ENCODE measurements at regions not wholly inside any gene's neighbourhood (a gene's known extent, or its start where the extent isn't known, plus 50 kb on each side); places are given as distances from the start of the nearest gene placed in this dataset.
"Not testable (repeated sequence)": the region's sequence is repeated elsewhere in the genome, so short reads cannot be mapped to it uniquely, and the experiment has no call there.

DNA sequence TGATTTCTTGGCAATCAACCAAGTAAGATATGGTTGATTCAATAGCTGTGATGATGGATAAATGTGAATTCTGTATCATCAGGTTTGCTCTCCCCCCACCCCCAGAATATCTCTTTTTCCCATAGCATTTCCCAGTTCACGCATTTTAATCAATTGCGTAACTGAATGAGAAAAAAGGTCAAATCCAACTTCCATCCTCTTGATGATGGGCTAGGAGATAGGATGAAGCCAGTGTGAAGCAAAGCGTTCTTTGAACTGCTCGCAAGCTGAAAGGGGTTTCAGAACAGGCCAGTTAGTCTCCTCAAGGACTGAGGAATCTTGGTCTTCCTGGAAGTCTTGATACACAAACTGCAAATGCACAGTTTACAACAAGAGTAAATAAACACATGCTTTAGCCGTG is 94.5 kb upstream of the ARMC3 start:
- Histone ChIP-seq H3K27ac (no peak overlapping the region), H3K9me3 (no peaks in the 10 kb centered on the region), H3K4me3 (no peak overlapping the region), H3K36me3 (no peaks in the 10 kb centered on the region), H3K27me3 (ENCODE audit: low read depth) (no peaks in the 10 kb centered on the region), H3K4me1 (no peaks in the 10 kb centered on the region)
- TF ChIP-seq, protein P1, sequence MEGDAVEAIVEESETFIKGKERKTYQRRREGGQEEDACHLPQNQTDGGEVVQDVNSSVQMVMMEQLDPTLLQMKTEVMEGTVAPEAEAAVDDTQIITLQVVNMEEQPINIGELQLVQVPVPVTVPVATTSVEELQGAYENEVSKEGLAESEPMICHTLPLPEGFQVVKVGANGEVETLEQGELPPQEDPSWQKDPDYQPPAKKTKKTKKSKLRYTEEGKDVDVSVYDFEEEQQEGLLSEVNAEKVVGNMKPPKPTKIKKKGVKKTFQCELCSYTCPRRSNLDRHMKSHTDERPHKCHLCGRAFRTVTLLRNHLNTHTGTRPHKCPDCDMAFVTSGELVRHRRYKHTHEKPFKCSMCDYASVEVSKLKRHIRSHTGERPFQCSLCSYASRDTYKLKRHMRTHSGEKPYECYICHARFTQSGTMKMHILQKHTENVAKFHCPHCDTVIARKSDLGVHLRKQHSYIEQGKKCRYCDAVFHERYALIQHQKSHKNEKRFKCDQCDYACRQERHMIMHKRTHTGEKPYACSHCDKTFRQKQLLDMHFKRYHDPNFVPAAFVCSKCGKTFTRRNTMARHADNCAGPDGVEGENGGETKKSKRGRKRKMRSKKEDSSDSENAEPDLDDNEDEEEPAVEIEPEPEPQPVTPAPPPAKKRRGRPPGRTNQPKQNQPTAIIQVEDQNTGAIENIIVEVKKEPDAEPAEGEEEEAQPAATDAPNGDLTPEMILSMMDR (IDR thresholded peaks at IDR 0.05): no peak
- no peak for DNase-seq
- ATAC-seq: no peak
- intact Hi-C loops (cut with DNase I): no loop called here

DNA sequence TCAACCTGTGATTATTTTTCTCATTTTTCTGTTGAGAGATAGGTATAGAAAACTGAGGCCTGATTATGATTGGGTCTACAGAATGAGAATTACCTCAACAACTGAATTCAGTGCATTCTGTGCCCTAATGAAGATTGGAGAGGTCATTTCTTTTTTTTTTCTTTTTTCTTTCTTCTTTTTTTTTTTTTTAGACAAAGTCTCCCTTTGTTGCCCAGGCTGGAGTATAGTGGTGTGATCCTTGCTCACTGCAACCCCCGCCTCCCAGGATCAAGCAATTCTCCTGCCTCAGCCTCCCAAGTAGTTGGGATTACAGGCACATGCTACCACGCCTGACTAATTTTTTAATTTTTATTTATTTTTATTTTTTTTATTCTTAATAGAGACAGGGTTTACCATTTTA is 95.0 kb upstream of the ARMC3 start:
- no peaks in the 10 kb centered on the region for H3K27me3 ChIP-seq (ENCODE audit: low read depth)
- intact Hi-C loops (cut with DNase I): no loop called here
- H3K4me3 ChIP-seq: no peak overlapping the region
- H3K9me3 ChIP-seq: no peaks in the 10 kb centered on the region
- TF ChIP-seq, protein P1 (IDR thresholded peaks at IDR 0.05): no peak
- H3K27ac ChIP-seq: no peak overlapping the region
- H3K36me3 ChIP-seq: no peaks in the 10 kb centered on the region
- no peak for ATAC-seq
- no peak for DNase-seq
- H3K4me1 ChIP-seq: no peaks in the 10 kb centered on the region

DNA sequence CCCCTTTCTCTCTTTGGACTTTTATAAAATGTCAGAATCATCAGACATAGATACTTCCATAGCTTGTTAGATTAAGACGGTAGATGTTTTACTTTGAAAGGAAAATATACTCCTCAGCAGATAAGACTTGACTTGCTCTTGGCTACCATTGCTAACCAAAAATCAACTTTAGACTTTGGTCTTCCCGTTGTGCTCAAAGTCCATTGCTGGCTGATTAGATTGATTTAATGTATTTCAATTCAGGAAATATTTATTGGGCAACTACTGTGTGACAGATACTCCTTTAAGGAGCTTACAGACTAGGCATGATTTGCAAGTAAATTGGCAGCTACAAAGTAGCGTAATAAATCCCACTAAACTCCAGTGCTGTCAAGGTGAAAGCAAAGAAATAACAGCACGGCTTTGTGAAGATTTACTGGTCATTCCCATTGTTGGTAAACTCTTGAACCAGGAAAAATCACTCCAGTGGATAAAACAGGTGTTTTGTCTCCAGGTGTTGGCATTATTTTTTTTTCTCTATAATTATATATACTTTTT is 95.7 kb upstream of the ARMC3 start:
- ATAC-seq (no peak), DNase-seq (no peak)
- Histone ChIP-seq H3K27ac (no peak overlapping the region), H3K4me1 (no peaks in the 10 kb centered on the region), H3K36me3 (no peaks in the 10 kb centered on the region), H3K9me3 (no peaks in the 10 kb centered on the region), H3K4me3 (no peak overlapping the region), H3K27me3 (ENCODE audit: low read depth) (no peaks in the 10 kb centered on the region)
- intact Hi-C loops (cut with DNase I): no loop called here
- TF ChIP-seq, protein P1 (IDR thresholded peaks at IDR 0.05): no peak

DNA sequence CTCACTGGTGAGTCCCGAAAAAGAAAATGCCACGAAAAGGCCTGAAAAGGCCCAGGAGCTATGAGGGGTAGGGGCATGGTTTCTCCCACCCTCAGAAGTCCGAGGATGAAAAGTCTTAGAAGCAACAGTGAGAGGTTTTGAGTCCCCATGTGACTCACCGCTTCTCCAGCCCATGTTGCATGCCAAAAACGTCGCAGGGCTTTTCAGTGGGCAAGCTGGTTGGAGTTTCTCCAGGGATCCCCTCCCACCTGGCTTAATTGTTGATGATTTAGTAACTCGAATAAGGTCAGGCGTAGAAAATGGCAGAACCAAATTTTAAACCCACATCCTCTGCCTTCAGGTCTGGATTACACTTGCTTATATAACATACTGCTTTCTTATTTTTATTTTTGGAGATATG is 96.3 kb upstream of the ARMC3 start:
- Histone ChIP-seq H3K9me3 (no peaks in the 10 kb centered on the region), H3K4me3 (no peak overlapping the region), H3K4me1 (no peaks in the 10 kb centered on the region), H3K27me3 (ENCODE audit: low read depth) (no peaks in the 10 kb centered on the region), H3K36me3 (no peaks in the 10 kb centered on the region), H3K27ac (no peak overlapping the region)
- TF ChIP-seq, protein P1 (IDR thresholded peaks at IDR 0.05): no peak
- ATAC-seq (no peak), DNase-seq (no peak)
- intact Hi-C loops (cut with DNase I): no loop called here

DNA sequence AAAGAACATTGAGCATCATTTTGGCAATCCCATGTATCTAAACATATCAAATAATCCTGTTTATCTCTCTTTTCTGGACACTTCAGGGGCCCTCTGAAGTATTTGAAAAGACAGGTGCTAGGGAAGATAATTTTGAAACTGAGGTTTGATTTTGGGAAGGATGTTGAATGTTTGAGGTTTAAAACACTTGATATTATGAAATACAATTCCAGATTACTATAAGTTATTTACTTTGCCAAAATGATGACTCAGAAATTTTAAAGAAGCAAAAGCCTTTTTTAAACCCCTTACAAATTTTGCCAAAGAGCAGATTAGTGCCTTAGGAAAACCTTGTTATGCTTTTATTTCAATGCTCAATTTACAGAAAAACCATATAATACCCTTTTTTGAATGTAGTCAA is 99.1 kb upstream of the ARMC3 start:
- intact Hi-C loops (cut with DNase I); ATAC-seq; DNase-seq; H3K27me3 ChIP-seq (ENCODE audit: low read depth); H3K4me1 ChIP-seq; H3K4me3 ChIP-seq; H3K27ac ChIP-seq; H3K36me3 ChIP-seq; H3K9me3 ChIP-seq: not testable (repeated sequence)

DNA sequence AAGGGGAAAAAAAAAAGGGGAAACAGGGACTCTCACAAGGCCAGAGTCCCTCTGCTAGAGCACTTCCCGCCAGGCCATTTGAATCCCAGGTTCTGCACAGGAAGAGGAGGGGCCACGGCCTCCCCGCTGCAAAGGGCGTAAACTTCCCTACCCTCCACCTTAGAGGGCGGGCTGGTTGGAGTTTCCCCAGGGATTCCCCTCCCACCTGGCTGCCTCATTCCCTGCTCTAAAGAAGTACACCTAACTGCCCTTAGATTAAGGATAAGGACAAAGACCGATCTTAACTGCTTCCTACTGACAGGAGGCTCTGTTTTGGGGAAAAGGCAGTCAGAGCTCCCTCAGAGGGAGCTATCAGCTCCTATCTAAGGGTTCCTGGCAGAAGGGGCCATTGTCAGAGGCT is 102.0 kb upstream of the ARMC3 start:
- intact Hi-C loops (cut with DNase I): no loop called here
- Histone ChIP-seq H3K4me1 (no peaks in the 10 kb centered on the region), H3K27ac (no peak overlapping the region), H3K9me3 (no peaks in the 10 kb centered on the region), H3K27me3 (ENCODE audit: low read depth) (no peaks in the 10 kb centered on the region), H3K4me3 (no peak overlapping the region), H3K36me3 (no peaks in the 10 kb centered on the region)
- DNase-seq (peak; percentile 63), ATAC-seq (peak; percentile 49 to 51)
- TF ChIP-seq, protein P1 (IDR thresholded peaks at IDR 0.05): no peak

Measured in lower lobe of right lung (tissue), 2 donors.